Vagina (tissue), 2 donors: ENCODE measurements at regions not wholly inside any gene's neighbourhood (a gene's known extent, or its start where the extent isn't known, plus 50 kb on each side); places are given as distances from the start of the nearest gene placed in this dataset.

Source experiments
- DNase-seq, 2 donors: peaks; one replicate each; pipeline ENCODE4 v3.0.0-alpha.2; 2017; ENCODE audit errors: extremely low spot score in 2 of 2
- H3K27ac ChIP-seq: fragments of 200-600 bp; sonication (generic); one replicate; pipeline ENCODE4 v1.5.1; 2019
- H3K27me3 ChIP-seq: fragments of 200-600 bp; sonication (generic); one replicate; pipeline ENCODE4 v1.5.1; 2019
- H3K36me3 ChIP-seq, 2 donors: fragments of 200-600 bp; sonication (generic); one replicate each; pipeline ENCODE4 v1.5.1; 2017 to 2019
- H3K4me1 ChIP-seq: fragments of 200-600 bp; sonication (generic); one replicate; pipeline ENCODE4 v1.5.1; 2019
- H3K4me3 ChIP-seq, 2 donors: fragments of 200-600 bp; sonication (generic); 1 replicate in 1 of 2; 2 replicates in 1 of 2; pipeline ENCODE4 v1.5.1; 2016 to 2019
- H3K9me3 ChIP-seq: fragments of 200-600 bp; sonication (generic); one replicate; pipeline ENCODE4 v1.5.1; 2019
- CTCF ChIP-seq, 3 experiments: fragments of 450-650 bp in 2 of 3; fragments of 200-600 bp in 1 of 3; sonication (generic) in 1 of 3; IDR thresholded peaks; one replicate each; pipeline ENCODE4 v1.5.1; 2017 to 2019; ENCODE audit warnings: antibody characterized with exemption in 3 of 3, mild to moderate bottlenecking in 2 of 3, moderate library complexity in 2 of 3
- POLR2A ChIP-seq, 2 donors: fragments of 450-650 bp; IDR thresholded peaks; one replicate each; pipeline ENCODE4 v1.6.1; 2017; ENCODE audit warnings: antibody characterized with exemption in 2 of 2, mild to moderate bottlenecking in 2 of 2, moderate library complexity in 2 of 2
- POLR2AphosphoS5 ChIP-seq, 2 donors: sonication (generic); formaldehyde crosslinking; IDR thresholded peaks; one replicate each; pipeline ENCODE4 v1.9.0; 2017; ENCODE audit warnings: antibody characterized with exemption in 2 of 2, mild to moderate bottlenecking in 2 of 2, low read depth in 1 of 2; ENCODE audit not compliant: insufficient read depth in 1 of 2
- intact Hi-C: fragments of 100-400 bp; cut with DNase I; formaldehyde crosslinking; loops from one replicate; pipeline ENCODE4 v1.15.1; 2023

- H3K27me3 ChIP-seq: no peaks in the 10 kb centered on the region
- H3K9me3 ChIP-seq: no peaks in the 10 kb centered on the region
- intact Hi-C loops: no loop called here
- no peak overlapping the region for H3K4me3 ChIP-seq
- H3K27ac ChIP-seq: no peak overlapping the region
- DNase-seq: no peak
- no peaks in the 10 kb centered on the region for H3K4me1 ChIP-seq
- H3K36me3 ChIP-seq: no peaks in the 10 kb centered on the region
- TF ChIP-seq POLR2A (IDR thresholded peaks at IDR 0.05) (no peak), CTCF (IDR thresholded peaks at IDR 0.05) (no peak), POLR2AphosphoS5 (IDR thresholded peaks at IDR 0.05; ENCODE audit: insufficient read depth in 1 of 2, low read depth in 1 of 2) (no peak)
Observed at GRCh38 chr2:122651236-122651635, 895.8 kb downstream of the TSN start.

- H3K36me3 ChIP-seq: no peaks in the 10 kb centered on the region
- H3K27ac ChIP-seq: no peak overlapping the region
- H3K4me3 ChIP-seq: no peak overlapping the region
- DNase-seq: no peak
- no peaks in the 10 kb centered on the region for H3K9me3 ChIP-seq
- TF ChIP-seq POLR2A (IDR thresholded peaks at IDR 0.05) (no peak), POLR2AphosphoS5 (IDR thresholded peaks at IDR 0.05; ENCODE audit: insufficient read depth in 1 of 2, low read depth in 1 of 2) (no peak), CTCF (IDR thresholded peaks at IDR 0.05) (no peak)
- no peaks in the 10 kb centered on the region for H3K27me3 ChIP-seq
- intact Hi-C loops: no loop called here
- no peaks in the 10 kb centered on the region for H3K4me1 ChIP-seq
Observed at GRCh38 chr2:122651780-122652179, 896.3 kb downstream of the TSN start.

GRCh38 chr2:122652670-122653069, 897.2 kb downstream of the TSN start:
- H3K4me3 ChIP-seq: no peak overlapping the region
- H3K36me3 ChIP-seq: no peaks in the 10 kb centered on the region
- intact Hi-C loops: no loop called here
- H3K27ac ChIP-seq: no peak overlapping the region
- H3K27me3 ChIP-seq: no peaks in the 10 kb centered on the region
- H3K9me3 ChIP-seq: no peaks in the 10 kb centered on the region
- TF ChIP-seq POLR2AphosphoS5 (IDR thresholded peaks at IDR 0.05; ENCODE audit: insufficient read depth in 1 of 2, low read depth in 1 of 2) (no peak), CTCF (IDR thresholded peaks at IDR 0.05) (no peak), POLR2A (IDR thresholded peaks at IDR 0.05) (no peak)
- no peak for DNase-seq
- no peaks in the 10 kb centered on the region for H3K4me1 ChIP-seq

GRCh38 chr2:122656403-122656802, 901.0 kb downstream of the TSN start:
- H3K4me3 ChIP-seq: no peak overlapping the region
- no peak for TF ChIP-seq CTCF (IDR thresholded peaks at IDR 0.05)
- no peak for TF ChIP-seq POLR2AphosphoS5 (IDR thresholded peaks at IDR 0.05; ENCODE audit: insufficient read depth in 1 of 2, low read depth in 1 of 2)
- intact Hi-C loops: no loop called here
- no peak overlapping the region for H3K27ac ChIP-seq
- DNase-seq: no peak
- no peaks in the 10 kb centered on the region for H3K4me1 ChIP-seq
- no peaks in the 10 kb centered on the region for H3K36me3 ChIP-seq
- no peaks in the 10 kb centered on the region for H3K9me3 ChIP-seq
- H3K27me3 ChIP-seq: no peaks in the 10 kb centered on the region

- no peak overlapping the region for H3K27ac ChIP-seq
- H3K4me1 ChIP-seq: no peaks in the 10 kb centered on the region
- no peak for DNase-seq
- no peaks in the 10 kb centered on the region for H3K27me3 ChIP-seq
- TF ChIP-seq POLR2AphosphoS5 (IDR thresholded peaks at IDR 0.05; ENCODE audit: insufficient read depth in 1 of 2, low read depth in 1 of 2) (no peak), CTCF (IDR thresholded peaks at IDR 0.05) (no peak), POLR2A (IDR thresholded peaks at IDR 0.05) (no peak)
- H3K4me3 ChIP-seq: no peak overlapping the region
- no peaks in the 10 kb centered on the region for H3K36me3 ChIP-seq
- intact Hi-C loops: no loop called here
- H3K9me3 ChIP-seq: no peaks in the 10 kb centered on the region
Observed at GRCh38 chr2:122660786-122661634, 905.6 kb downstream of the TSN start.
